COLO829 (cell line): ENCODE measurements at regions not wholly inside any gene's neighbourhood (a gene's known extent, or its start where the extent isn't known, plus 50 kb on each side); places are given as distances from the start of the nearest gene placed in this dataset.

Experiments used
- DNase-seq: peaks from one replicate; pipeline ENCODE4 v3.0.0; 2012; ENCODE audit warnings: low spot score

GRCh38 chr1:43008115-43009060 lies 49.7 kb upstream of the SLC2A1 start:
- no peak for DNase-seq
